Central memory CD8-positive, alpha-beta T cell (primary cell): ENCODE measurements at regions not wholly inside any gene's neighbourhood (a gene's known extent, or its start where the extent isn't known, plus 50 kb on each side); places are given as distances from the start of the nearest gene placed in this dataset.

ENCODE experiments used
- ATAC-seq: fragments of 150-1000 bp; cut with Tn5 transposase; replicated peaks from 2 replicates; pipeline ENCODE4 v1.10.0; 2022; ENCODE audit warnings: mild to moderate bottlenecking, moderate FRiP score, moderate number of reproducible peaks; ENCODE audit not compliant: poor library complexity, severe bottlenecking; ENCODE audit errors: extremely low read depth
- DNase-seq, 2 donors: peaks; one replicate each; pipeline ENCODE4 v3.0.0; 2021; ENCODE audit warnings: low spot score in 2 of 2
- H3K27ac Mint-ChIP-seq: one replicate; pipeline ENCODE4 v1.8.0; 2022; ENCODE audit warnings: low read depth, mild to moderate bottlenecking, moderate library complexity, mixed read lengths
- H3K27me3 Mint-ChIP-seq: one replicate; pipeline ENCODE4 v1.8.0; 2022; ENCODE audit warnings: mixed read lengths
- H3K36me3 Mint-ChIP-seq: one replicate; pipeline ENCODE4 v1.8.0; 2022; ENCODE audit warnings: mild to moderate bottlenecking, moderate library complexity, mixed read lengths; ENCODE audit not compliant: insufficient read depth
- H3K4me1 Mint-ChIP-seq: one replicate; pipeline ENCODE4 v1.8.0; 2022; ENCODE audit warnings: mixed read lengths
- H3K4me3 Mint-ChIP-seq: one replicate; pipeline ENCODE4 v1.8.0; 2022; ENCODE audit warnings: mild to moderate bottlenecking, moderate library complexity, mixed read lengths
- H3K9me3 Mint-ChIP-seq: one replicate; pipeline ENCODE4 v1.8.0; 2022; ENCODE audit warnings: mixed read lengths

- Mint-ChIP-seq H3K27me3 (no peaks in the 10 kb centered on the region), H3K9me3 (no peaks in the 10 kb centered on the region), H3K36me3 (no peaks in the 10 kb centered on the region), H3K4me3 (no peak overlapping the region), H3K27ac (no peak overlapping the region), H3K4me1 (peaks cover 6% of the 10 kb centered on the region)
- DNase-seq, result no peak
- no peak for ATAC-seq
These were observed 124.0 kb upstream of the STT3B start for GRCh38 chr3:31408720-31409119.

- no peaks in the 10 kb centered on the region for H3K9me3 Mint-ChIP-seq
- ATAC-seq, result no peak
- H3K36me3 Mint-ChIP-seq, result no peaks in the 10 kb centered on the region
- no peak for DNase-seq
- no peak overlapping the region for H3K4me3 Mint-ChIP-seq
- H3K27ac Mint-ChIP-seq, result no peak overlapping the region
- peaks cover 6% of the 10 kb centered on the region for H3K4me1 Mint-ChIP-seq
- H3K27me3 Mint-ChIP-seq, result no peaks in the 10 kb centered on the region
These were observed 123.3 kb upstream of the STT3B start for GRCh38 chr3:31409389-31409788.

- no peak for ATAC-seq
- Mint-ChIP-seq H3K4me1 (peaks cover 6% of the 10 kb centered on the region), H3K9me3 (no peaks in the 10 kb centered on the region), H3K4me3 (no peak overlapping the region), H3K36me3 (no peaks in the 10 kb centered on the region), H3K27me3 (no peaks in the 10 kb centered on the region), H3K27ac (no peak overlapping the region)
- no peak for DNase-seq
These were observed 122.9 kb upstream of the STT3B start for GRCh38 chr3:31409866-31410265.

GRCh38 chr3:31410411-31410810, 122.3 kb upstream of the STT3B start:
- Mint-ChIP-seq H3K4me1 (peaks cover 6% of the 10 kb centered on the region), H3K27ac (no peak overlapping the region), H3K4me3 (no peak overlapping the region), H3K27me3 (no peaks in the 10 kb centered on the region), H3K9me3 (no peaks in the 10 kb centered on the region), H3K36me3 (no peaks in the 10 kb centered on the region)
- ATAC-seq (no peak), DNase-seq (no peak)

- Mint-ChIP-seq H3K4me3 (no peak overlapping the region), H3K9me3 (no peaks in the 10 kb centered on the region), H3K27me3 (no peaks in the 10 kb centered on the region), H3K36me3 (no peaks in the 10 kb centered on the region), H3K4me1 (peaks cover 6% of the 10 kb centered on the region), H3K27ac (no peak overlapping the region)
- no peak for ATAC-seq
- DNase-seq, result no peak
These were observed 119.9 kb upstream of the STT3B start for GRCh38 chr3:31412832-31413231.

- peaks cover 6% of the 10 kb centered on the region for H3K4me1 Mint-ChIP-seq
- no peak overlapping the region for H3K27ac Mint-ChIP-seq
- ATAC-seq (no peak), DNase-seq (no peak)
- H3K4me3 Mint-ChIP-seq, result no peak overlapping the region
- no peaks in the 10 kb centered on the region for H3K9me3 Mint-ChIP-seq
- no peaks in the 10 kb centered on the region for H3K36me3 Mint-ChIP-seq
- H3K27me3 Mint-ChIP-seq, result no peaks in the 10 kb centered on the region
These were observed 119.2 kb upstream of the STT3B start for GRCh38 chr3:31413515-31413914.

GRCh38 chr3:31416980-31417379, 115.7 kb upstream of the STT3B start:
- no peak overlapping the region for H3K27ac Mint-ChIP-seq
- no peaks in the 10 kb centered on the region for H3K36me3 Mint-ChIP-seq
- no peak overlapping the region for H3K4me3 Mint-ChIP-seq
- no peaks in the 10 kb centered on the region for H3K9me3 Mint-ChIP-seq
- ATAC-seq, result no peak
- DNase-seq, result no peak
- no peaks in the 10 kb centered on the region for H3K4me1 Mint-ChIP-seq
- H3K27me3 Mint-ChIP-seq, result no peaks in the 10 kb centered on the region

GRCh38 chr3:31417486-31417885, 115.2 kb upstream of the STT3B start:
- no peak overlapping the region for H3K4me3 Mint-ChIP-seq
- H3K27me3 Mint-ChIP-seq, result no peaks in the 10 kb centered on the region
- DNase-seq (no peak), ATAC-seq (no peak)
- H3K36me3 Mint-ChIP-seq, result no peaks in the 10 kb centered on the region
- H3K27ac Mint-ChIP-seq, result no peak overlapping the region
- no peaks in the 10 kb centered on the region for H3K9me3 Mint-ChIP-seq
- no peaks in the 10 kb centered on the region for H3K4me1 Mint-ChIP-seq

- Mint-ChIP-seq H3K9me3 (no peaks in the 10 kb centered on the region), H3K27me3 (no peaks in the 10 kb centered on the region), H3K36me3 (peaks cover 3% of the 10 kb centered on the region), H3K4me1 (no peaks in the 10 kb centered on the region), H3K27ac (no peak overlapping the region), H3K4me3 (no peak overlapping the region)
- ATAC-seq (no peak), DNase-seq (no peak)
These were observed 112.4 kb upstream of the STT3B start for GRCh38 chr3:31420311-31420710.

GRCh38 chr3:31421314-31422048, 111.2 kb upstream of the STT3B start:
- Mint-ChIP-seq H3K36me3 (peaks cover 3% of the 10 kb centered on the region), H3K9me3 (no peaks in the 10 kb centered on the region), H3K27ac (no peak overlapping the region), H3K4me3 (no peak overlapping the region), H3K4me1 (no peaks in the 10 kb centered on the region), H3K27me3 (no peaks in the 10 kb centered on the region)
- ATAC-seq, result no peak
- DNase-seq, result no peak

- DNase-seq (no peak), ATAC-seq (no peak)
- H3K27me3 Mint-ChIP-seq, result no peaks in the 10 kb centered on the region
- no peaks in the 10 kb centered on the region for H3K9me3 Mint-ChIP-seq
- no peak overlapping the region for H3K27ac Mint-ChIP-seq
- no peak overlapping the region for H3K4me3 Mint-ChIP-seq
- peaks cover 3% of the 10 kb centered on the region for H3K36me3 Mint-ChIP-seq
- no peaks in the 10 kb centered on the region for H3K4me1 Mint-ChIP-seq
These were observed 110.5 kb upstream of the STT3B start for GRCh38 chr3:31422237-31422636.

GRCh38 chr3:31423482-31423881, 109.2 kb upstream of the STT3B start:
- no peaks in the 10 kb centered on the region for H3K27me3 Mint-ChIP-seq
- ATAC-seq, result no peak
- H3K4me3 Mint-ChIP-seq, result no peak overlapping the region
- H3K4me1 Mint-ChIP-seq, result no peaks in the 10 kb centered on the region
- peaks cover 3% of the 10 kb centered on the region for H3K36me3 Mint-ChIP-seq
- no peak for DNase-seq
- H3K9me3 Mint-ChIP-seq, result no peaks in the 10 kb centered on the region
- H3K27ac Mint-ChIP-seq, result no peak overlapping the region

- no peak for DNase-seq
- Mint-ChIP-seq H3K4me1 (no peaks in the 10 kb centered on the region), H3K27ac (no peak overlapping the region), H3K4me3 (no peak overlapping the region), H3K36me3 (peaks cover 3% of the 10 kb centered on the region), H3K9me3 (no peaks in the 10 kb centered on the region), H3K27me3 (no peaks in the 10 kb centered on the region)
- no peak for ATAC-seq
These were observed 107.3 kb upstream of the STT3B start for GRCh38 chr3:31425401-31425800.
